Neutrophil (primary cell): ENCODE measurements at regions not wholly inside any gene's neighbourhood (a gene's known extent, or its start where the extent isn't known, plus 50 kb on each side); places are given as distances from the start of the nearest gene placed in this dataset.

Experiments used
- H3K27ac ChIP-seq: fragments of 200-600 bp; sonication (generic); 2 replicates; pipeline ENCODE4 v1.5.1; 2016; ENCODE audit warnings: mild to moderate bottlenecking, moderate library complexity
- H3K27me3 ChIP-seq: fragments of 200-600 bp; sonication (generic); 2 replicates; pipeline ENCODE4 v1.6.0; 2016; ENCODE audit warnings: mild to moderate bottlenecking
- H3K36me3 ChIP-seq: fragments of 200-600 bp; sonication (generic); 2 replicates; pipeline ENCODE4 v1.5.1; 2017
- H3K4me1 ChIP-seq, 2 experiments: fragments of 200-600 bp in 1 of 2; sonication (generic) in 1 of 2; 1 replicate in 1 of 2; 2 replicates in 1 of 2; pipeline versions ENCODE4 v1.5.1 to v1.6.1; 2013 to 2016; ENCODE audit warnings: low read depth in 1 of 2, low read length in 1 of 2, mild to moderate bottlenecking in 1 of 2, moderate library complexity in 1 of 2; ENCODE audit not compliant: control insufficient read depth in 1 of 2, insufficient read depth in 1 of 2
- H3K4me3 ChIP-seq, 2 experiments: fragments of 200-600 bp in 1 of 2; sonication (generic) in 1 of 2; 1 replicate in 1 of 2; 2 replicates in 1 of 2; pipeline ENCODE4 v1.5.1; 2013 to 2016; ENCODE audit warnings: low read depth in 1 of 2, low read length in 1 of 2, mild to moderate bottlenecking in 1 of 2, moderate library complexity in 1 of 2
- H3K9me3 ChIP-seq: fragments of 200-600 bp; sonication (generic); 2 replicates; pipeline ENCODE4 v1.5.1; 2016
- CTCF ChIP-seq: fragments of 200-600 bp; sonication (generic); IDR thresholded peaks from 2 replicates; pipeline ENCODE4 v1.5.1; 2016; ENCODE audit warnings: antibody characterized with exemption

GRCh38 chr9:80937645-80938044 lies 751.7 kb downstream of the TLE1 start:
- TF ChIP-seq CTCF = no peak
- Histone ChIP-seq H3K4me3 (no peak overlapping the region), H3K27ac (no peak overlapping the region), H3K27me3 (no peaks in the 10 kb centered on the region), H3K36me3 (no peaks in the 10 kb centered on the region), H3K9me3 (no peaks in the 10 kb centered on the region), H3K4me1 (no peaks in the 10 kb centered on the region)

- Histone ChIP-seq H3K27me3 (no peaks in the 10 kb centered on the region), H3K9me3 (no peaks in the 10 kb centered on the region), H3K36me3 (no peaks in the 10 kb centered on the region), H3K27ac (no peak overlapping the region), H3K4me3 (no peak overlapping the region), H3K4me1 (no peaks in the 10 kb centered on the region)
- no peak for TF ChIP-seq CTCF
Observed at GRCh38 chr9:80934095-80934494, 755.3 kb downstream of the TLE1 start.

GRCh38 chr9:80932947-80933780 lies 756.2 kb downstream of the TLE1 start:
- H3K9me3 ChIP-seq = no peaks in the 10 kb centered on the region
- H3K27ac ChIP-seq = no peak overlapping the region
- no peaks in the 10 kb centered on the region for H3K27me3 ChIP-seq
- no peak overlapping the region for H3K4me3 ChIP-seq
- H3K36me3 ChIP-seq = no peaks in the 10 kb centered on the region
- TF ChIP-seq CTCF = no peak
- H3K4me1 ChIP-seq = no peaks in the 10 kb centered on the region

GRCh38 chr9:80932181-80932580 lies 757.2 kb downstream of the TLE1 start:
- no peak for TF ChIP-seq CTCF
- Histone ChIP-seq H3K36me3 (no peaks in the 10 kb centered on the region), H3K4me3 (no peak overlapping the region), H3K4me1 (no peaks in the 10 kb centered on the region), H3K27ac (no peak overlapping the region), H3K9me3 (peaks cover 5% of the 10 kb centered on the region), H3K27me3 (no peaks in the 10 kb centered on the region)

GRCh38 chr9:80931163-80931562 lies 758.2 kb downstream of the TLE1 start:
- Histone ChIP-seq H3K9me3 (peaks cover 5% of the 10 kb centered on the region), H3K4me3 (no peak overlapping the region), H3K4me1 (no peaks in the 10 kb centered on the region), H3K27me3 (no peaks in the 10 kb centered on the region), H3K27ac (no peak overlapping the region), H3K36me3 (no peaks in the 10 kb centered on the region)
- TF ChIP-seq CTCF = no peak
